Transverse colon (tissue), 4 donors: ENCODE measurements at regions not wholly inside any gene's neighbourhood (a gene's known extent, or its start where the extent isn't known, plus 50 kb on each side); places are given as distances from the start of the nearest gene placed in this dataset.

Experiments used
- DNase-seq: peaks from one replicate; pipeline ENCODE4 v3.0.0-alpha.2; 2019
- H3K27ac ChIP-seq, 4 donors: fragments of 200-600 bp; sonication (generic); 2 replicates each; pipeline ENCODE4 v1.5.1; 2016 to 2018; ENCODE audit warnings: inconsistent platforms in 4 of 4
- H3K27me3 ChIP-seq: fragments of 200-600 bp; sonication (generic); 2 replicates; pipeline ENCODE4 v1.5.1; 2017; ENCODE audit warnings: inconsistent platforms
- H3K36me3 ChIP-seq, 4 donors: fragments of 200-600 bp; sonication (generic); 2 replicates each; pipeline ENCODE4 v1.5.1; 2017 to 2019; ENCODE audit warnings: inconsistent platforms in 4 of 4
- H3K4me1 ChIP-seq, 4 donors: fragments of 200-600 bp; sonication (generic); 2 replicates each; pipeline ENCODE4 v1.5.1; 2017 to 2020; ENCODE audit warnings: inconsistent platforms in 4 of 4
- H3K4me3 ChIP-seq, 4 donors: fragments of 200-600 bp; sonication (generic); 1 replicate in 1 of 4; 2 replicates in 3 of 4; pipeline versions ENCODE4 v1.5.1 to v1.6.1; 2017 to 2019; ENCODE audit warnings: inconsistent platforms in 4 of 4
- H3K9me3 ChIP-seq, 2 donors: fragments of 200-600 bp; sonication (generic); 2 replicates each; pipeline ENCODE4 v1.5.1; 2017 to 2019; ENCODE audit warnings: inconsistent platforms in 2 of 2
- CTCF ChIP-seq, 5 experiments: fragments of 200-600 bp in 3 of 5; fragments of 450-650 bp in 2 of 5; sonication (generic) in 3 of 5; IDR thresholded peaks; 1 replicate in 2 of 5; 2 replicates in 3 of 5; pipeline ENCODE4 v1.5.1; 2016 to 2017; ENCODE audit warnings: antibody characterized with exemption in 5 of 5, inconsistent platforms in 3 of 5, mild to moderate bottlenecking in 2 of 5, moderate library complexity in 1 of 5
- EP300 ChIP-seq: sonication (generic); formaldehyde crosslinking; IDR thresholded peaks from one replicate; pipeline ENCODE4 v1.6.1; 2017; ENCODE audit warnings: antibody characterized with exemption, low read depth
- POLR2A ChIP-seq: fragments of 450-650 bp; IDR thresholded peaks from one replicate; pipeline ENCODE4 v1.6.1; 2016; ENCODE audit warnings: antibody characterized with exemption, mild to moderate bottlenecking, moderate library complexity
- POLR2AphosphoS5 ChIP-seq, 3 donors: sonication (generic); formaldehyde crosslinking; IDR thresholded peaks; one replicate each; pipeline ENCODE4 v1.6.1; 2016; ENCODE audit warnings: antibody characterized with exemption in 3 of 3
- WGBS, 2 donors: methylation state at CpG; one replicate each; pipeline ENCODE4 v1.1.5; 2018; ENCODE audit warnings: low coverage in 1 of 2; 5-methylcytosine and 5-hydroxymethylcytosine counted together
- in situ Hi-C, 4 donors: fragments of 200-750 bp; cut with MboI; loops; one replicate each; pipeline versions ENCODE4 v1.15.0 to v1.15.1; 2017; ENCODE audit warnings: low sequenced_read_pairs in 3 of 4, low pct_ligation_motif_present in 1 of 4, low pct_unique_long_range_greater_than_20kb in 1 of 4
- intact Hi-C: fragments of 100-400 bp; cut with DNase I; formaldehyde crosslinking; loops from one replicate; pipeline ENCODE4 v1.15.1; 2023; ENCODE audit warnings: low total_unique reads

GRCh38 chr9:547314-547713, 294.2 kb upstream of the DMRT1 start:
- Histone ChIP-seq H3K4me3 (no peak overlapping the region), H3K27ac (peak overlapping the region in 1 of 4 donors; percentile 41), H3K4me1 (peaks cover 4 to 18% (median 7%) of the 10 kb centered on the region in 4 donors), H3K36me3 (no peaks in the 10 kb centered on the region), H3K9me3 (no peaks in the 10 kb centered on the region), H3K27me3 (no peaks in the 10 kb centered on the region)
- intact Hi-C loops (loop anchor here (5.0 kb wide), 1 partner anchor 160 kb away; no protein-coding TSS in a partner anchor), in situ Hi-C loops (no loop called here)
- no peak for TF ChIP-seq POLR2A
- TF ChIP-seq CTCF (IDR thresholded peaks at IDR 0.05) = no peak
- no peak for TF ChIP-seq EP300
- TF ChIP-seq POLR2AphosphoS5 (IDR thresholded peaks at IDR 0.05) = no peak
- DNase-seq = no peak
- WGBS, 2 donors = 62 to 70% methylated on average over 5 of the region's 5 CpGs

GRCh38 chr9:549455-549997, 292.0 kb upstream of the DMRT1 start:
- peak overlapping the region in 3 of 4 donors; percentile 29 to 63 (median 37) for H3K27ac ChIP-seq
- H3K4me1 ChIP-seq = peaks cover 4 to 18% (median 7%) of the 10 kb centered on the region in 4 donors
- H3K36me3 ChIP-seq = no peaks in the 10 kb centered on the region
- DNase-seq = no peak
- TF ChIP-seq CTCF (IDR thresholded peaks at IDR 0.05) = no peak
- TF ChIP-seq EP300 = no peak
- no peak for TF ChIP-seq POLR2AphosphoS5 (IDR thresholded peaks at IDR 0.05)
- TF ChIP-seq POLR2A = no peak
- in situ Hi-C loops (no loop called here), intact Hi-C loops (loop anchor here (5.0 kb wide), 1 partner anchor 162 kb away; no protein-coding TSS in a partner anchor)
- H3K9me3 ChIP-seq = no peaks in the 10 kb centered on the region
- no peak overlapping the region for H3K4me3 ChIP-seq
- 43 to 51% methylated on average over 6 to 12 of the region's 12 CpGs for WGBS, 2 donors
- H3K27me3 ChIP-seq = no peaks in the 10 kb centered on the region

- in situ Hi-C loops (no loop called here), intact Hi-C loops (no loop called here)
- 57 to 72% methylated on average over 8 of the region's 8 CpGs for WGBS, 2 donors
- Histone ChIP-seq H3K9me3 (no peaks in the 10 kb centered on the region), H3K4me1 (peaks cover 4 to 18% (median 7%) of the 10 kb centered on the region in 4 donors), H3K27me3 (no peaks in the 10 kb centered on the region), H3K36me3 (no peaks in the 10 kb centered on the region), H3K4me3 (no peak overlapping the region), H3K27ac (peak overlapping the region in 3 of 4 donors; percentile 29 to 63 (median 37))
- DNase-seq = peak; percentile 42
- peak; percentile 5 to 49 (median 26) for TF ChIP-seq CTCF (IDR thresholded peaks at IDR 0.05)
- no peak for TF ChIP-seq POLR2AphosphoS5 (IDR thresholded peaks at IDR 0.05)
These were observed 291.2 kb upstream of the DMRT1 start for GRCh38 chr9:550333-550732.

- H3K27me3 ChIP-seq = no peaks in the 10 kb centered on the region
- H3K4me1 ChIP-seq = peaks cover 0 to 22% (median 8%) of the 10 kb centered on the region in 4 donors
- H3K27ac ChIP-seq = no peak overlapping the region
- TF ChIP-seq EP300 (no peak), CTCF (IDR thresholded peaks at IDR 0.05) (no peak), POLR2A (no peak), POLR2AphosphoS5 (IDR thresholded peaks at IDR 0.05) (no peak)
- in situ Hi-C loops = no loop called here
- intact Hi-C loops = no loop called here
- DNase-seq = no peak
- WGBS, 2 donors = 80 to 83% methylated on average over 11 to 12 of the region's 12 CpGs
- H3K9me3 ChIP-seq = no peaks in the 10 kb centered on the region
- H3K36me3 ChIP-seq = no peaks in the 10 kb centered on the region
- no peak overlapping the region for H3K4me3 ChIP-seq
These were observed 289.2 kb upstream of the DMRT1 start for GRCh38 chr9:551986-552929.
